ENCODE measurements at regions not wholly inside any gene's neighbourhood (a gene's known extent, or its start where the extent isn't known, plus 50 kb on each side); places are given as distances from the start of the nearest gene placed in this dataset.

DNA sequence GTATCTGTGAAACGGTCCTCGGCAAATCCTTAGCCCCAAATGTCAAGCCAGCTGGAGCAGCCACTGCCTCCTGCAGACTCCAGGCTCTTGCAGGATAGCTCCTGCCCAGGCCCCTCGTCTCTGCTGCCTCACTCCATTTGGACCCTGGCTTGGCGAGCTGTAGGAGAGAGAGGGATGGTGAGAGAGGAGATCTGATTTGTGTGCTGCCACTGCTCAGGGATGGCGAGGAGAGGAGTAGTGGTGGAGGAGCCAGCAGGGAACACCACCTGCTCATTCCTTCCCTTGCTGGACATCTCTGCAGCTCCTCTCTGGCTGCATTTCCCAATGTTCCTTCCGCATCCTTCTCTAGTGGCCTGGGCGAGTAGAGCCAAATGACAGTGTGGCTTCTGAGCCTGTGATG lies 109.1 kb upstream of the NCK2 start:
- no peaks in the 10 kb centered on the region for H3K4me1 ChIP-seq (ENCODE audit: control insufficient read depth, insufficient read depth, low read length)
- DNase-seq (ENCODE audit: low read depth): no peak
- peaks cover 9% of the 10 kb centered on the region for H3K27me3 ChIP-seq (replicated peaks; ENCODE audit: control insufficient read depth, insufficient read depth, low read length)
- H3K36me3 ChIP-seq (ENCODE audit: control insufficient read depth, insufficient read depth, low read length, severe bottlenecking): no peaks in the 10 kb centered on the region
- H3K4me3 ChIP-seq (ENCODE audit: low read length): no peak overlapping the region
- H3K9me3 ChIP-seq (ENCODE audit: control insufficient read depth, low read length): no peaks in the 10 kb centered on the region
- no peak overlapping the region for H3K9ac ChIP-seq (ENCODE audit: low read length)

GRCh38 chr2:105634198-105634597 lies 110.5 kb upstream of the NCK2 start:
- Histone ChIP-seq H3K9me3 (ENCODE audit: control insufficient read depth, low read length) (no peaks in the 10 kb centered on the region), H3K36me3 (ENCODE audit: control insufficient read depth, insufficient read depth, low read length, severe bottlenecking) (no peaks in the 10 kb centered on the region), H3K4me1 (ENCODE audit: control insufficient read depth, insufficient read depth, low read length) (no peaks in the 10 kb centered on the region), H3K4me3 (ENCODE audit: low read length) (no peak overlapping the region), H3K27me3 (replicated peaks; ENCODE audit: control insufficient read depth, insufficient read depth, low read length) (peaks cover 18% of the 10 kb centered on the region), H3K9ac (ENCODE audit: low read length) (no peak overlapping the region)
- DNase-seq (ENCODE audit: low read depth): no peak

DNA sequence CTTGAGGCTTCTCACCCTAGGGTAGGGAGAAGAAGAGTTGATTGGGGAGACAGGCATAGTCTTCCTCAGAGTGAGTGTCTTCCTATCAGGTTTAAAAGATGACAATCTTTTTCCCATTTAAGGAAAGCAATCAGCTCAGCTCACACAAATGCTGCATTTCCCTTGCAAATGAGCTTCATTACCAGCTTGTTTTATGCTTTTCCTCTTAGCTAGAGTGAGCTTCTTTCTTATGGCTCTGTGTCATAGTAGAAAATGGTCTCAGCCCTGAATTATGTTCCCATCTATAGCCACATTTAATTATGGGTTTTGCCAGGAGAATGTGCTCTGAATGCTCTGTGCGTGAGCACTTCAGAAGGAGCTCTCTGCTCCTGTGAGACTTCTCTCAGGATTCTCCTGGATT lies 112.8 kb upstream of the NCK2 start:
- no peaks in the 10 kb centered on the region for H3K36me3 ChIP-seq (ENCODE audit: control insufficient read depth, insufficient read depth, low read length, severe bottlenecking)
- no peaks in the 10 kb centered on the region for H3K4me1 ChIP-seq (ENCODE audit: control insufficient read depth, insufficient read depth, low read length)
- DNase-seq (ENCODE audit: low read depth): no peak
- H3K27me3 ChIP-seq (replicated peaks; ENCODE audit: control insufficient read depth, insufficient read depth, low read length): peaks cover 36% of the 10 kb centered on the region
- no peak overlapping the region for H3K9ac ChIP-seq (ENCODE audit: low read length)
- H3K4me3 ChIP-seq (ENCODE audit: low read length): no peak overlapping the region
- H3K9me3 ChIP-seq (ENCODE audit: control insufficient read depth, low read length): no peaks in the 10 kb centered on the region

- Histone ChIP-seq H3K27me3 (replicated peaks; ENCODE audit: control insufficient read depth, insufficient read depth, low read length) (peaks cover 40% of the 10 kb centered on the region), H3K9me3 (ENCODE audit: control insufficient read depth, low read length) (no peaks in the 10 kb centered on the region), H3K9ac (ENCODE audit: low read length) (no peak overlapping the region), H3K4me3 (ENCODE audit: low read length) (no peak overlapping the region), H3K36me3 (ENCODE audit: control insufficient read depth, insufficient read depth, low read length, severe bottlenecking) (no peaks in the 10 kb centered on the region), H3K4me1 (ENCODE audit: control insufficient read depth, insufficient read depth, low read length) (no peaks in the 10 kb centered on the region)
- no peak for DNase-seq (ENCODE audit: low read depth)
These were observed 113.7 kb upstream of the NCK2 start for GRCh38 chr2:105631011-105631410.

DNA sequence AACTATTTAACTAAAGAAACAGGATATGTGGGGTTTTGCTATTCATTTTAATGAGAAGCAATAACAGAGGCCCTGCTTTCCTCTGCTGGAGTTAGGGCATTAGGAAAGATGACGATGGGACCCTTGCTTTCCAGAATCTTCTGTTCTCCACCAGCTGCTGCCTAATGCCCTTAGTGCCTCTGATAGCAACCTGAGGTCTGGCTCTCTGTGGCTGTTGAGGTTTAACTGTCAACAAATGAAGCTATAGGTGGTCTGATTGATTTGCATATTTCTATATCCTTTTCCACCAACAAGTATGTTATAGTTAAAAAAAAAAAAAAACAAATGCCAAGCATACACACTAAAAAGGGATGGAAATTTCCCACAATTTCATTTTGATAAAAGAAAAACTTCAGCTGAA lies 115.1 kb upstream of the NCK2 start:
- Histone ChIP-seq H3K36me3 (ENCODE audit: control insufficient read depth, insufficient read depth, low read length, severe bottlenecking) (no peaks in the 10 kb centered on the region), H3K4me3 (ENCODE audit: low read length) (no peak overlapping the region), H3K9me3 (ENCODE audit: control insufficient read depth, low read length) (no peaks in the 10 kb centered on the region), H3K27me3 (replicated peaks; ENCODE audit: control insufficient read depth, insufficient read depth, low read length) (peaks cover 40% of the 10 kb centered on the region), H3K9ac (ENCODE audit: low read length) (no peak overlapping the region), H3K4me1 (ENCODE audit: control insufficient read depth, insufficient read depth, low read length) (no peaks in the 10 kb centered on the region)
- no peak for DNase-seq (ENCODE audit: low read depth)

DNA sequence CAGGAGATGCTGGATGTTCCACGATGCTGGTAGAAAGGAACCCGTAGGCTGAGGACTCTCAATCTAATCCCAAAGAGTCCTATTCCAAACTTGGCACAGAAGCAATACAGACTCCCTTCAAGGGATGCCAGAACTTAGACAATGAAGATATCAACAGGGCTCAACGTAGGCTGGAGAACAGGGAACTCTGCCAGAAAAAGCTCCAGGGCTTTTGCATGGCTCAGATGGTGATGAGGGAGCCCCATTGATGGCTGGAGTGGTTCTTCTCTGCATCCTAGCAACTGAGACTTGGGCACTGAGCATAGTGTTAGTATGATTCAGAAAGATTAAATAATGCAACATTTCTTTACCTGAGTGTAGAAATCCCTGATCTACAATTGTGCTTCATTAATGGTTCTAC lies 117.2 kb upstream of the NCK2 start:
- Histone ChIP-seq H3K36me3 (ENCODE audit: control insufficient read depth, insufficient read depth, low read length, severe bottlenecking) (no peaks in the 10 kb centered on the region), H3K9ac (ENCODE audit: low read length) (no peak overlapping the region), H3K4me3 (ENCODE audit: low read length) (no peak overlapping the region), H3K4me1 (ENCODE audit: control insufficient read depth, insufficient read depth, low read length) (no peaks in the 10 kb centered on the region), H3K27me3 (replicated peaks; ENCODE audit: control insufficient read depth, insufficient read depth, low read length) (peaks cover 40% of the 10 kb centered on the region), H3K9me3 (ENCODE audit: control insufficient read depth, low read length) (peaks cover 3% of the 10 kb centered on the region)
- no peak for DNase-seq (ENCODE audit: low read depth)

GRCh38 chr2:105626966-105627340 lies 117.8 kb upstream of the NCK2 start:
- Histone ChIP-seq H3K9me3 (ENCODE audit: control insufficient read depth, low read length) (peaks cover 3% of the 10 kb centered on the region), H3K27me3 (replicated peaks; ENCODE audit: control insufficient read depth, insufficient read depth, low read length) (peaks cover 40% of the 10 kb centered on the region), H3K4me1 (ENCODE audit: control insufficient read depth, insufficient read depth, low read length) (no peaks in the 10 kb centered on the region), H3K4me3 (ENCODE audit: low read length) (no peak overlapping the region), H3K9ac (ENCODE audit: low read length) (no peak overlapping the region), H3K36me3 (ENCODE audit: control insufficient read depth, insufficient read depth, low read length, severe bottlenecking) (no peaks in the 10 kb centered on the region)
- no peak for DNase-seq (ENCODE audit: low read depth)

GRCh38 chr2:105626212-105626965 lies 118.3 kb upstream of the NCK2 start:
- Histone ChIP-seq H3K4me3 (ENCODE audit: low read length) (no peak overlapping the region), H3K4me1 (ENCODE audit: control insufficient read depth, insufficient read depth, low read length) (no peaks in the 10 kb centered on the region), H3K36me3 (ENCODE audit: control insufficient read depth, insufficient read depth, low read length, severe bottlenecking) (no peaks in the 10 kb centered on the region), H3K9me3 (ENCODE audit: control insufficient read depth, low read length) (peaks cover 3% of the 10 kb centered on the region), H3K27me3 (replicated peaks; ENCODE audit: control insufficient read depth, insufficient read depth, low read length) (peaks cover 38% of the 10 kb centered on the region), H3K9ac (ENCODE audit: low read length) (no peak overlapping the region)
- DNase-seq (ENCODE audit: low read depth): no peak

DNA sequence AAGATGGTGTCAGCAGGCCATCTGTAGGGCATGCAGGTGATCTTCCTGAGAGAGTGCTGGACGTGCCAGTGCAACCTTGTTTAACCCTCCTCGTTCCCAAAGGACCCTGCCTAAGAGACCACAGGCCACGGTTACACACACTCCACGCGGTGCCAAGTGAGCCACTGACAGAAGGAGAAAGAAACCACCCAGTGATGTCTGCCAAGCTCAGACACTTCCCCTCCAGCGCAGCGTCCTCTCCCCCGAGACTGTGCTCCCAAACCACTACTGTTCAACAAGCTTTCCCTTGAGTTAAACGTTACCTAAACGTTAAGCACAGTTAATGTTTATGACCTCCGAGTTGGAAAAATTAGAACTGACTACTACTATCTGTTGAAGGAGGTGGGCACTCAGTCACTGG lies 119.1 kb upstream of the NCK2 start:
- Histone ChIP-seq H3K27me3 (replicated peaks; ENCODE audit: control insufficient read depth, insufficient read depth, low read length) (peaks cover 37% of the 10 kb centered on the region), H3K9ac (ENCODE audit: low read length) (no peak overlapping the region), H3K36me3 (ENCODE audit: control insufficient read depth, insufficient read depth, low read length, severe bottlenecking) (no peaks in the 10 kb centered on the region), H3K4me1 (ENCODE audit: control insufficient read depth, insufficient read depth, low read length) (no peaks in the 10 kb centered on the region), H3K9me3 (ENCODE audit: control insufficient read depth, low read length) (peaks cover 3% of the 10 kb centered on the region), H3K4me3 (ENCODE audit: low read length) (no peak overlapping the region)
- DNase-seq (ENCODE audit: low read depth): no peak

DNA sequence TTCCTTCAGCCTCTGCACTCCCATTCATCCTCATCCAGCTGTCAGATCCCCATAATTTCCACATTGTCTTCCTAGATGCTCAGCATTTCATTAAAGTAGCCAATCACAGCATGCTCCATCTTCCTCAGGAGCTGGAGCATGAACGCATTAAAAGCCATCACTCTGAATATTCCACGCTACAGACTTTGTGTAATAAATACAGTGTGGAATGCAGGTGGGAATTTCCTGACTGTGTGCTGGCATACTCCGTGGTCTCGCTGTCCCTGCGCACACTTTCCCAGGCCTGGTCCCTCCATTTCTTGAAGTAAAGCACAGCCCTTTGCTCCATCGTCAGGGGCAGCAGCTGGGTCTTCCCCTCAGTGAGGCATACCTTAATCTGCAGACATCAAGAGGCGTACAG lies 123.7 kb upstream of the NCK2 start:
- no peak overlapping the region for H3K4me3 ChIP-seq (ENCODE audit: low read length)
- no peaks in the 10 kb centered on the region for H3K36me3 ChIP-seq (ENCODE audit: control insufficient read depth, insufficient read depth, low read length, severe bottlenecking)
- H3K9me3 ChIP-seq (ENCODE audit: control insufficient read depth, low read length): peaks cover 3% of the 10 kb centered on the region
- H3K4me1 ChIP-seq (ENCODE audit: control insufficient read depth, insufficient read depth, low read length): no peaks in the 10 kb centered on the region
- no peak for DNase-seq (ENCODE audit: low read depth)
- no peak overlapping the region for H3K9ac ChIP-seq (ENCODE audit: low read length)
- peaks cover 33% of the 10 kb centered on the region for H3K27me3 ChIP-seq (replicated peaks; ENCODE audit: control insufficient read depth, insufficient read depth, low read length)

DNA sequence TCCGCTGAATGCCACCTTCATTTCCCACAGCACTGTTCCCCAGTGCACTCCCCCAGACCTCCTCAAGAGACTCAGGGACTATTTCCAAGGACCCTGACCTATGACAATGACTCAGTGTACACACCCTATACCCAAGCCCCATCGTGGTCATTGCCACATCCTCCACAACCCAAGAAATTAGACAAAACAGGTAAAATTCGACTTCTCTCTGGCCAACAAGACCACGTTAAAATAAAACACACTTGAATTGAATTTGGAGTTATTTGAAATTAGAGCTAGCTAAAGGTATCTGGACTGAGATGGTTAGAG lies 126.4 kb upstream of the NCK2 start:
- no peaks in the 10 kb centered on the region for H3K4me1 ChIP-seq (ENCODE audit: control insufficient read depth, insufficient read depth, low read length)

DNA sequence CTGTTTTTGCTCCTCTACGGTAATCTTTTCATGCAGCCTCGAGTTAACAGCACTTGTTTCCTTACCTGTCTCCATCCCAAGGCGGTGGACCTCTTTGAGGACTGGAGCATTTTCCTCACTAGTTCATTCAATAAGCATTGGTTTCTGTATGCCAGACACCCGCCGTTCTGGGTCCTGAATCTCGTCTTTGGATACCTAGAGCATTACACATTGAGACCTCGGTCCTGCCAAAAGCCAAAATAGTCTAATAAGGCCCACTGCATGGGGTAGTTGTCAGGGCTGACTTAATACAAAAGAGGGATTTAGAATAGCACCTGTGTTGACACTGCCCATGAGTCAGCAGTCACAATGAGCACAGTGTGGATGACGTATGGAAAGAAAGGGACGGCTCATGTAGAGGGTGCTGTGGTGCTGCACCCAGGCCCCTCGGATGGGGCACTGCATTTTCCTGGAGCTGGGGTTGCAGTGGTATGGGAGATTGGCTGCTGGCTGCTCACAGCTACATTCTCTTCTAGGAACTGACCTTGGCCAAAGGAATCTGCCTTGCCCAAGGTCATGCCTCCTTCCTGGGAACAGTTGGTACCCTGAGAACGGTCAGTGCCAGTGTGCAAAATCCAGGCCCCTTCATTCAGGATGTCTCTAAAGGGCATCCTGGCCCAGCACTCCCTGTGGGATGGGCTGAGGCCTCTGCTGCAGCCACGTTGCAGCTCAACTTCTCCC lies 126.9 kb upstream of the NCK2 start:
- Histone ChIP-seq H3K9ac (ENCODE audit: low read length) (no peak overlapping the region), H3K27me3 (replicated peaks; ENCODE audit: control insufficient read depth, insufficient read depth, low read length) (peaks cover 39% of the 10 kb centered on the region), H3K4me1 (ENCODE audit: control insufficient read depth, insufficient read depth, low read length) (no peaks in the 10 kb centered on the region), H3K36me3 (ENCODE audit: control insufficient read depth, insufficient read depth, low read length, severe bottlenecking) (no peaks in the 10 kb centered on the region), H3K4me3 (ENCODE audit: low read length) (no peak overlapping the region), H3K9me3 (ENCODE audit: control insufficient read depth, low read length) (no peaks in the 10 kb centered on the region)
- DNase-seq (ENCODE audit: low read depth): no peak

More for the DNA sequence above, 126.4 kb upstream of the NCK2 start:
- DNase-seq (ENCODE audit: low read depth): no peak
- Histone ChIP-seq H3K4me3 (ENCODE audit: low read length) (no peak overlapping the region), H3K9me3 (ENCODE audit: control insufficient read depth, low read length) (no peaks in the 10 kb centered on the region), H3K9ac (ENCODE audit: low read length) (no peak overlapping the region), H3K36me3 (ENCODE audit: control insufficient read depth, insufficient read depth, low read length, severe bottlenecking) (no peaks in the 10 kb centered on the region), H3K27me3 (replicated peaks; ENCODE audit: control insufficient read depth, insufficient read depth, low read length) (peaks cover 39% of the 10 kb centered on the region)
